Loucy (cell line): ENCODE measurements at regions not wholly inside any gene's neighbourhood (a gene's known extent, or its start where the extent isn't known, plus 50 kb on each side); places are given as distances from the start of the nearest gene placed in this dataset.

Source experiments
- H2AFZ ChIP-seq: fragments of 200-600 bp; sonication (generic); 2 replicates; pipeline ENCODE4 v1.6.0; 2016; ENCODE audit warnings: antibody characterized with exemption, mild to moderate bottlenecking, low read length, moderate library complexity
- H3F3A ChIP-seq: fragments of 200-600 bp; 2 replicates; pipeline ENCODE4 v1.6.0; 2016; ENCODE audit warnings: antibody characterized with exemption, low read depth, mild to moderate bottlenecking
- H3K27me3 ChIP-seq: fragments of 200-600 bp; sonication (generic); 2 replicates; pipeline ENCODE4 v1.6.1; 2014; ENCODE audit warnings: low read length, mild to moderate bottlenecking; ENCODE audit not compliant: insufficient read depth, poor library complexity, severe bottlenecking
- H3K36me3 ChIP-seq: fragments of 200-600 bp; sonication (generic); 2 replicates; pipeline ENCODE4 v1.6.1; 2016; ENCODE audit warnings: low read length; ENCODE audit not compliant: insufficient read depth
- H3K4me1 ChIP-seq: fragments of 200-600 bp; sonication (generic); 2 replicates; pipeline ENCODE4 v1.5.1; 2014; ENCODE audit warnings: low read length, mild to moderate bottlenecking; ENCODE audit not compliant: insufficient read depth, poor library complexity, severe bottlenecking
- H3K4me2 ChIP-seq: fragments of 200-600 bp; sonication (generic); 2 replicates; pipeline ENCODE4 v1.6.0; 2014; ENCODE audit warnings: antibody characterized with exemption, low read length, low read depth, mild to moderate bottlenecking; ENCODE audit not compliant: poor library complexity, severe bottlenecking
- H3K4me3 ChIP-seq: fragments of 200-600 bp; sonication (generic); 2 replicates; pipeline ENCODE4 v1.5.1; 2014; ENCODE audit warnings: low read length, mild to moderate bottlenecking, mixed read lengths; ENCODE audit not compliant: poor library complexity, severe bottlenecking
- H3K79me2 ChIP-seq: fragments of 200-600 bp; sonication (generic); 2 replicates; pipeline ENCODE4 v1.6.1; 2014; ENCODE audit warnings: low read length; ENCODE audit not compliant: insufficient read depth
- H3K9ac ChIP-seq: fragments of 200-600 bp; sonication (generic); 2 replicates; pipeline ENCODE4 v1.6.0; 2014; ENCODE audit warnings: mild to moderate bottlenecking, low read depth, low read length, moderate library complexity; ENCODE audit not compliant: poor library complexity, severe bottlenecking
- H3K9me2 ChIP-seq: fragments of 200-600 bp; sonication (generic); replicated peaks from 2 replicates; pipeline ENCODE4 v1.6.1; 2016; ENCODE audit warnings: low read depth, low read length, mixed read lengths
- H3K9me3 ChIP-seq: fragments of 200-600 bp; sonication (generic); 2 replicates; pipeline ENCODE4 v1.6.1; 2014; ENCODE audit warnings: mild to moderate bottlenecking, antibody characterized with exemption, low read length, low read depth; ENCODE audit not compliant: insufficient read depth
- H4K20me1 ChIP-seq: fragments of 200-600 bp; sonication (generic); 2 replicates; pipeline ENCODE4 v1.6.0; 2014; ENCODE audit warnings: antibody characterized with exemption, low read length, mild to moderate bottlenecking; ENCODE audit not compliant: insufficient read depth, poor library complexity, severe bottlenecking
- EZH2phosphoT487 ChIP-seq: fragments of 200-600 bp; IDR thresholded peaks from 2 replicates; pipeline ENCODE4 v1.6.1; 2018; ENCODE audit warnings: antibody characterized with exemption, mild to moderate bottlenecking, moderate library complexity, borderline replicate concordance
- TF ChIP-seq, protein P1 (sequence below): fragments of 200-600 bp; sonication (generic); conservative IDR thresholded peaks from 2 replicates; pipeline ENCODE4 v1.5.1; 2014; ENCODE audit warnings: mild to moderate bottlenecking, antibody characterized with exemption, low read length

DNA sequence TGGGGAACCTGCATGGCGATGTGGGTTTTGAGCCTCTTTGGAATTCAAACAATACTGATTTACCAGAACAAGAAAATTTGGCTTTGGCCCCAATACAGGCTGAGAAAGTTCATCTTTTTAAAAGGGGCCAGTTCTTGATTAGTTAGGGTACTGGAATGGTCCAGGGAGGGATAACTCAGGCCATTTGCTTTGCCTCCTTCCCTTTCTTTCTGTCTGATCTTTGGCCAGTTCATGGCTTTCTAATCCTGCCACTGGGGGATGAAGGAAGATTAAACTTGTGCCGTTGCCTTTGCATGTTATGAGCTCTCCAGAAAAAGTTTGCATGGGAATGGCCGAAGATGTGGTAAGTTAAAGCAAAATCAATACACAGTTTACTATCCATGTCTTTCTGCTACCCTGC is 78.4 kb downstream of the ADAMTS15 start:
- TF ChIP-seq EZH2phosphoT487: no peak
- TF ChIP-seq, protein P1, sequence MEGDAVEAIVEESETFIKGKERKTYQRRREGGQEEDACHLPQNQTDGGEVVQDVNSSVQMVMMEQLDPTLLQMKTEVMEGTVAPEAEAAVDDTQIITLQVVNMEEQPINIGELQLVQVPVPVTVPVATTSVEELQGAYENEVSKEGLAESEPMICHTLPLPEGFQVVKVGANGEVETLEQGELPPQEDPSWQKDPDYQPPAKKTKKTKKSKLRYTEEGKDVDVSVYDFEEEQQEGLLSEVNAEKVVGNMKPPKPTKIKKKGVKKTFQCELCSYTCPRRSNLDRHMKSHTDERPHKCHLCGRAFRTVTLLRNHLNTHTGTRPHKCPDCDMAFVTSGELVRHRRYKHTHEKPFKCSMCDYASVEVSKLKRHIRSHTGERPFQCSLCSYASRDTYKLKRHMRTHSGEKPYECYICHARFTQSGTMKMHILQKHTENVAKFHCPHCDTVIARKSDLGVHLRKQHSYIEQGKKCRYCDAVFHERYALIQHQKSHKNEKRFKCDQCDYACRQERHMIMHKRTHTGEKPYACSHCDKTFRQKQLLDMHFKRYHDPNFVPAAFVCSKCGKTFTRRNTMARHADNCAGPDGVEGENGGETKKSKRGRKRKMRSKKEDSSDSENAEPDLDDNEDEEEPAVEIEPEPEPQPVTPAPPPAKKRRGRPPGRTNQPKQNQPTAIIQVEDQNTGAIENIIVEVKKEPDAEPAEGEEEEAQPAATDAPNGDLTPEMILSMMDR: no peak
- no peak overlapping the region for H3K4me3 ChIP-seq
- no peak overlapping the region for H3K4me2 ChIP-seq
- no peaks in the 10 kb centered on the region for H3K4me1 ChIP-seq
- H2AFZ ChIP-seq: no peak overlapping the region
- no peaks in the 10 kb centered on the region for H3K9me2 ChIP-seq
- no peaks in the 10 kb centered on the region for H3K79me2 ChIP-seq
- no peaks in the 10 kb centered on the region for H3K27me3 ChIP-seq
- H3F3A ChIP-seq: no peaks in the 10 kb centered on the region
- no peaks in the 10 kb centered on the region for H3K9me3 ChIP-seq
- H3K36me3 ChIP-seq: no peaks in the 10 kb centered on the region
- no peak overlapping the region for H3K9ac ChIP-seq
- no peaks in the 10 kb centered on the region for H4K20me1 ChIP-seq

DNA sequence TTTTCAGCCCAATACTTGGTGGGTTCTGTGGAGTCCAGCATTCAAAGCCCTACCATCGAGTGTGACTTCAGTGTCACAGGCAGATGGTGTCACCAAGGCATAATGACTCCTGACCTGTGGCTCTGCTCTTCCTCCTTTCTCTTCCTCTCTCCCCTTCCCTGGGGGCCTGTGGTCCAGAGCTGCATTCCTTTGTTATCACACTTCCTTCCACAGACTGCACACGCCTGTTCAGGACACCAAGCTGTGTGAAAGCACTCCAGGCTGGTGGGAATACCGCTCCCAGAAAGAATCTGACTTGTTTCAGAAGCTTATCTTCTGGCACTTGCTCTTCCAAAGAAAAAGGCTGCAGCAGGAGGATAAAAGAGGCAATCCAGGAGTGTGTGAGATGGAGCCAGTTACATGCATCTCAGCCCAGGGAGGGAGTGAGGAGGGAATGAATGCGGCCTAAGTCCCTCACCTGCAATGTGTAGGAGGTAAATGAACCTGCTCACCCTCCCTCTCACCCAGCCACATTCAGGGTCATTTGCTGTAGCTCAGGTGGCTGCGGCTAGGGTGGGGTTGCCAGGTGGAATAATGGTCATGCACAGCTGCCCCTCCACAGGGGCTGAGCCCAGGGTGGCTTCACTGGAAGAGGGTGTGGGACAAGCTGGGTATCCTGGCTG is 79.3 kb downstream of the ADAMTS15 start:
- TF ChIP-seq, protein P1: no peak
- no peak for TF ChIP-seq EZH2phosphoT487
- Histone ChIP-seq H3K9ac (no peak overlapping the region), H3K36me3 (no peaks in the 10 kb centered on the region), H3F3A (no peaks in the 10 kb centered on the region), H2AFZ (no peak overlapping the region), H3K79me2 (no peaks in the 10 kb centered on the region), H3K27me3 (no peaks in the 10 kb centered on the region), H4K20me1 (no peaks in the 10 kb centered on the region), H3K9me2 (no peaks in the 10 kb centered on the region), H3K4me3 (no peak overlapping the region), H3K4me1 (no peaks in the 10 kb centered on the region), H3K9me3 (no peaks in the 10 kb centered on the region), H3K4me2 (no peak overlapping the region)

DNA sequence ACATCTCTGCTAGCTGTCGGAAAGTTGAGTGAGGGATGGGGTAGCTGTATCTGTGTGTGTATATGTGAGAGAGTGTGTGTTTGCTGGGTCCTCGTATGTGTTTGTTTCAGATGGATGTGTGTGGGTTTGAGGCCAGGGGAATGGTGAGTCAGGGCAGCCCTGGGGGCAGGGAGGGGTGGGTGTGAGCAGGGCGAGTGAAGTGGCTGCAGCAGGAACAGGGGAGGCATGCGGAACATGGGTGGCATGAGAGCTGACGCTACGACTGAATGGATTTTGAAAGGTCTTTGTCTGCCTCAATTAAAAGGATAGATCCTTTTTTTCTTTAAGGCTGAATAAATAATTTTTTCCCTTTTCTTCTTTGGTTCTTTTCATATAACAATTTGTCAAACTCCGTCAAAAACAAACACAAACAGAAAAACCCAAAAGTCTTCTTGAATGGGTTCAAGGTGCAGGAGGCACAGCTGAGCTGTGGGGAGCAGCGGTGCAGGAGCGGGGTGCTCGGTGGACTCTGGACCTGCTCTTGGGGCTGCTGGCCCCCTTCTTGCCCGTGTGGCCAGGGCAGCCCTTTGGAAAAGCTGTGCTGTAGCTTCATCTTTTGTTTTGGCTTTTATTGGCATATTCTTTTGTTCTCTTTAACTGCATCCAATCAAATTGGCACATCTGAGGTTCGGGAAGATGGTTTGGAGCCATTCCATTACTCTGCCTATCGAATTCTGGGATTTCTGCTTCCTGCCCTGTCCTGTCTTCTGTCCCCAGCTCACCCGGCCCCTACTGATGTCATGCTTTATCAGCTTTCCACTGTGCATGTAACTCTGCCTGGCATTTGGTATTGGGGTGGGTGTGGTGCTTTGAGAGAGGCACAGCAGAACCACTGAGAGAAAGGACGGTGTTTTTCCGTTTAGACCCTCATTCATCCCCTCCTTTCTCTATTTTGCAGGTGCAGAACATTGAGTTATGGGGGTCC is 80.1 kb downstream of the ADAMTS15 start:
- H3K4me1 ChIP-seq: no peaks in the 10 kb centered on the region

More for the DNA sequence above, 80.1 kb downstream of the ADAMTS15 start:
- Histone ChIP-seq H3K9me2 (no peaks in the 10 kb centered on the region), H2AFZ (no peak overlapping the region), H3K36me3 (no peaks in the 10 kb centered on the region), H3K9me3 (no peaks in the 10 kb centered on the region), H3K4me3 (no peak overlapping the region), H3K27me3 (no peaks in the 10 kb centered on the region), H4K20me1 (no peaks in the 10 kb centered on the region), H3F3A (no peaks in the 10 kb centered on the region), H3K9ac (no peak overlapping the region), H3K4me2 (no peak overlapping the region), H3K79me2 (no peaks in the 10 kb centered on the region)
- TF ChIP-seq EZH2phosphoT487: no peak
- TF ChIP-seq, protein P1: no peak
